Nucleus accumbens (tissue), 56 donors: ENCODE measurements at regions not wholly inside any gene's neighbourhood (a gene's known extent, or its start where the extent isn't known, plus 50 kb on each side); places are given as distances from the start of the nearest gene placed in this dataset.

Experiments
- DNase-seq, 56 donors: peaks; one replicate each; lab custom pipeline; 2025; lab: John Stamatoyannopoulos, UW

DNA sequence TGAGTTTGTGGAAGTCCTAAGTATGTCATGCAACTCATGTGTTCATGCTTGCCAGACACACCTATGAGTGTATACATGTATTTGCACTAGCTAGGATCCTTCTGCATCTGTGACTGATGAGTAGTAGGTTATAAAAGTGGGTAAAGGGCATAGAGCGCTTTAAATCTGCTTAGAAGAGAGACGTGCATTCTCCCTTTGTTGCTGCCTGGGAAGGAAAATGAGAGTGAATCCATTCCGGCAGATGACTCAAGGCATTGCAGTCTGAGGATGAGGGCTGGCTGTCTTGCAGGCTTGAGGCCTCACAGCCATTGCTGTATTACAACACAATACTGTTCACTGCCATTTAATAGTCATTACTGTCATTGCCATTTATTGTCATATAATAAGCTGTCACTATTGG, 120.8 kb upstream of the UMPS start:
- no peak for DNase-seq

DNA sequence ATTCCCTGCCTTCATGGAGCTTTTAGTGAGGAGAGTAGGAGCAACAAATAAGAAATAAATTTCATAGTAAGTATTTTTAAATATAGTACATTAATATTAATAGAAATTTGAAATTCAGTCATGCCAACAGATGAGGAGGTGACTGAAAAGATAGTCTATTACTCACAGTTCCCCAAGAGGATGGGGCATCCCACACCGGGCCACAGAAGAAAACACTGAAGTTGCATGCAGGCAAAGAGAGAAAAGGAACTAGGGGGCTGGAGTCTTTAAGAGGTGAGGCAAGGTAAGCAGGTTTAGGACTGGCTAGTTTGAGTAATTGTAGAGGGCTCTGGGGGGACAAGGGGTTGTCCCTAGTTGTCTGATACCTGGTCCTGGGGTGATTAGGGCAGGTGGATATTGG, 120.1 kb upstream of the UMPS start:
- no peak for DNase-seq

DNA sequence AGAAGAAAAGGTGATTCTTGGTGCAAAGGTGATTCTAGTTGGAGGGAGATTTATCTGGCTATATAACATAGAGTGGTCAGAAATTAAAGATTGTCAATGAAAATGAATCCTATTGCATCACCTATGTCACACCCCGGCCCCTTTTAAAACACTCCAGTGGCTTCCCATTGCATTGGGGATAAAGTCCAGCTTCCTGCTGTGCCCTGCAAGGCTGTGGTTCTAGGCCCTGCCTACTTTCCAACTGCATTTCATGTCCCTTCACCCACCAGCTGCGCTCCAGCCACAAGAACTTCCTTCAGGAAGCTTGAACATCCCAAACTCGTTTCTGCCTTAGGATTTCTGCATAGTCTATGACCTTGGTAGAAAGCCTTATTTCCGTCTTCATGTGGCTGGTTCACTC, 118.7 kb upstream of the UMPS start:
- DNase-seq, result no peak

DNA sequence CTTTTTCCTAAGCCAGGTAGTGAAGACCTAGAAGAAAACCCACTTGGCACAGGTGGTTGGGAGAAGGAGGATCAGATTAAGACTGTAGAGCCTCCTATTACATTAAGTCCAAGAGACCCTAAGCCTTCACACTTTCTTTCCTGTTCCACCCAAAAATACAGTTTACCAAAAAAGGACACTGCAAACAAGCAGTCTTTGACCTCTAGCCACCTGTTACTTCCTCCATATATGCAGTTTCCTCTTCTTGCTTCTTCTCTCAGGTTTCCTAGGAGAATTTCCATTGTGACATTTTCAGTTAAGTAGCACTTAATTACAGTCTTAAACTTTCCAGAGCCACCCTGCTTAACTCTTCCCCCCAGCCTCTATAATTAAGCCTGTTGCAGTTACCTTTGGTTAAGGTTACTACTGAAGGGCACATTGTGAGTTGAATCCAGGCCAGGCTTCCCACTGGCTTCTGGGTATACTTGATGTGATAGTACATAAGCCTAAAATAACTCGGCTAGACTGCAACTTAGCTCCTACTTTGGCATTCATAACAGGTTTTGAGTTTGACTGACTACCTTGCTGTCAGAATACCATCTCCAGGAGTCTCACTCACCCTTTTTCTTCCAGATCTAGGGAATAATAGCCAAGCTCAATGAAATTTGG, 114.2 kb upstream of the UMPS start:
- DNase-seq, result no peak

DNA sequence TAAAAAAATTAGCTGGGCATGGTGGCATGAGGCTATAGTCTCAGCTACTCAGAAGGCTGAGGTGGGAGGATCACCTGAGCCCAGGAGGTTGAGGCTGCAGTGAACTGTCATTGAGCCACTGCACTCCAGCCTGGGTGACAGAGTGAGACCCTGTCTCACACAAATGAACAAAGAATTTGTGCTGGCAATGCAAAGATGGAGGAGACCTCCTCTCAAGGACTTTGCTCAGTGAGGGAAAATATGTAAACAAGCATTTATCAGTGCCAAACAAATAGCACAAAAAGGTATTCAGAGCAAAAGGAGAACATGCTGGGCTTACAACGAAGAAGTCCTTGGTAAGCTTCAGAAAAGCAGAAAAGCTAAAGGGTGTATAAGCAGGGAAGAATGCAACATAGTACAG, 113.1 kb upstream of the UMPS start:
- no peak for DNase-seq

DNA sequence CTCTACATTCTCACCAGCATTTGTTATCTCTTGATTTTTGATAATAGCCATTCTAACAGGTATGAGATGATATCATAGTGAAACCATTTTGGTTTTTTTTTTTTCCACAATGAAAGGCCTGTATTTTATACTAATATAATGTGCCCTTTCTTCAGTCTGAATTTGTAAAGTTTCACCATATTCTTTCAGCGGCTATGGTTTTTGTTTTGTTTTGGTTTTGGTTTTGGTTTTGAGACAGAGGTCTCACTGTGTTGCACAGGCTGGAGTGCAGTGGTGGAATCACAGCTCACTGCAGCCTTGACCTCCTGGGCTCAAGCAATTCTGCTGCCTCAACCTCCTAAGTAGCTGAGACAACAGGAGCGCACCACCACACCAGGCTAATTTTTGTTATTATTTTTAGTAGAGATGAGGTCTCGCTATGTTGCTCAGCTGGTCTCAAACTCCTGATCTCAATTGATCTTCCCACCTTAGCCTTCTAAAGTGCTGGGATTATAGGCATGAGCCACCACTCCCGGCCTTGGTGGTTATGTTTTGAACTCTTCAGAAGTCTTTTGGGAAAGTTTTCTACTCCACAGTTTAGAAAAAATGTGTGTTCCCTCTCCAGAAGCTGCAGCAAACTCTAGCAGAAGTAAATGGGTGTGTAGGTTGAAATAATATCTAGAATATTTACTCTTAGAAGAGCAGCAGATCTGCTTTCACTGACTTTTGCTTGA, 110.2 kb upstream of the UMPS start:
- no peak for DNase-seq

- DNase-seq, result no peak
These were observed 109.6 kb upstream of the UMPS start for GRCh38 chr3:124620600-124621063.

- no peak for DNase-seq
These were observed 108.8 kb upstream of the UMPS start for GRCh38 chr3:124621498-124621897.

GRCh38 chr3:124625074-124625473, 105.2 kb upstream of the UMPS start:
- no peak for DNase-seq

DNA sequence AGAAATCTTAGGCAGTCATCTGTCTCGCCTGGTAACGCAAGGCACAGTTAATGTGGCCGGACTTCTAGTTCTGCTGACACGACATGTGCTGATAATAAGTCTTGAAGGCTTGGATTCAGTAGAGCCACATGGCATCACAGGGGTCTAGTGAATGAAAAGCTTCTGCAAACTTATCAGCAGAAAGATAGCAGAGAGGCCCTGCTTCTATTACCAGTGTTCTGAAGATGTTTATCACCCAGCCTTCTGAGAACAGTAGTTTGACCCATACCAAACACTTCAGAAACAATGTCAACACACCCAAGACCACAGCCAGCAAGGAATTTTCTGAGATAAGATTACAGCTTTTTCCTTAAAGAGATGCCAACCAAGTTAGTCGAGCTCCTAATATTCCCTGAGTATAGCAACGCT, 102.7 kb upstream of the UMPS start:
- no peak for DNase-seq

- no peak for DNase-seq
These were observed 101.4 kb upstream of the UMPS start for GRCh38 chr3:124628863-124629262.

DNA sequence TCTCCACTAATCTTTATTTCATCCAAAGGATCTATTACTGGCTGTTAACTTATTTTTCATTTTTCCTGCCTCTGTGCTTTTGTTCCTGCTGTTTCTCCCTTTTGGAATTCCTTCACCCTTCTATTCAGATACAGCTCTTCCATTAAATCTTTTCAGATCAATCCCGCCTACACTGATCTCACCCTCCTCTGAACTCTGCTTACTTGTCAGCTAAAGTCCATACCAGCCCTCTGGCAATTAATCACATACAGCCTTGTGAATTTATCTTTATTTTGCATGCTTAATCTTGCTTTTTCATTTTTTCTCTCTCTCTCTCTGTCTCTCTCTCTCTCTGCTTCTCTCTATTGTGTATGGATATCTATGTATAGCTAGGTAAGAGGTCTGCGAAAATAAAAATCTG, 100.8 kb upstream of the UMPS start:
- no peak for DNase-seq

- DNase-seq, result no peak
These were observed 99.3 kb upstream of the UMPS start for GRCh38 chr3:124630960-124631359.

GRCh38 chr3:124631727-124632126, 98.5 kb upstream of the UMPS start:
- DNase-seq, result no peak

DNA sequence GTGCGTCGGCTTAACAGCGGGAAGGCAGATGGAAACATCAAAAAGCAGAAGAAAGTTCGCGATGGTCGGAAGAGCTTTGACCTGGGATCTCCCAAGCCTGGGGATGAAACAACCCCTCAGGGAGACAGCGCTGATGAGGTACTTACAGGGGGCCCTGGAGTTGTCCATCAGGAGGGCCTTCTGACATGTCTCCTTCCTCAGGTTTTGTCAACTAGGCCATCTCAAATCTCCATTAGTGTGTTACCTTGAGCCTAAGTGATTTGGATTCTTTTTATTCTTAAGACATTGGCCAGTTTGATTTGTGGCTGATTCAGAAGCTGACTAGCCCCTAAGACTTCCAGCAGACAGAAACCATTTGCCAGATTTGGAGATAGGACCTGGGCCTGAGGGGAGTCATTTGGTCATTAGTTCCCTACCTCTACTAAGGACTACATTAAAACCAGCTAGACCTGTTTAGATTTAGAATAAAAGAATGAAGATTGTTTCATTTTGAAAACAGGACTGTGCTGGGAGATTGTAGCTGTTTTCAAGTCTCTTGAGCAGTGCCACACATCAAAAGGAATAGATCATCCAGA, 97.6 kb upstream of the UMPS start:
- no peak for DNase-seq

DNA sequence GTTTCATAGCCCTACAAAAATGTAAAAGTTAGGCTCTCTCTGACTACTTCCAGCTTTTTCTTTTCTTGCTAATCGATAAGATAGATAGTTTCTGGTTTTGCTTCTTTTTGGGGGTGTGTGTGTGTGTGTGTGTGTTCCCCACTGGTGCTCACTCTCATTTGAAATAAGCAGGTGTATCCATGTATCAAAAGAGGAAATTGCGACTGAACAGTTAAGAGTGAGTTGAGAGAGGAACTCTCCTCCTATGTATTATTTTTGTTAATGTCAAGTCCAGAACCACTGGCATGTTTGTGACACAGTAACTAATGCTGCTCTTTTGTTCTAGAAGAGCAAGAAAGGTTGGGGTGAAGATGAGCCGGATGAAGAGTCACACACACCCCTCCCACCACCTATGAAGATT, 96.7 kb upstream of the UMPS start:
- no peak for DNase-seq

- DNase-seq, result no peak
These were observed 95.8 kb upstream of the UMPS start for GRCh38 chr3:124634210-124635168.

GRCh38 chr3:124635169-124635539, 95.1 kb upstream of the UMPS start:
- no peak for DNase-seq

GRCh38 chr3:124636101-124636862, 94.0 kb upstream of the UMPS start:
- DNase-seq, result no peak

GRCh38 chr3:124636863-124637296, 93.4 kb upstream of the UMPS start:
- no peak for DNase-seq
